ENCODE measurements at regions not wholly inside any gene's neighbourhood (a gene's known extent, or its start where the extent isn't known, plus 50 kb on each side); places are given as distances from the start of the nearest gene placed in this dataset.

DNA sequence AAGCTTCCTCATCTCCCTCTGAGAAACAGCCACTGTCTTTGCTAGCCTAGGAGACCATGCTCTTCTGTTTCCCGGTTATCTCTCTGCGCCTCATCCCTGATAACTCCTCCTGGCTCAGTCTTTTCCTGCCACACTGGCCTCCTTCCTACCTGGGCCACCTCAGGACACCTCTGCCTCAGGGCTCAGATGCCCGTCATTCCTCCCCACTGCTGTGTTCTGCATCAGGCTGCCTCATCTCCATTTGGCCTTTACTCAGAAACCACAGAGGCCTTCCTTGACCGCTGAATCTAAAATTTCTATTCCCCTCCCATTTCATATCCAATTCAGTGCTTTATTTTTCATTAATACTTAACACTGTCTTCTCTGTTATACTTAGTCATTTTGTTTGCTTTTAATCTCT lies 311.0 kb upstream of the RGS6 start:
- TF ChIP-seq, protein P1, sequence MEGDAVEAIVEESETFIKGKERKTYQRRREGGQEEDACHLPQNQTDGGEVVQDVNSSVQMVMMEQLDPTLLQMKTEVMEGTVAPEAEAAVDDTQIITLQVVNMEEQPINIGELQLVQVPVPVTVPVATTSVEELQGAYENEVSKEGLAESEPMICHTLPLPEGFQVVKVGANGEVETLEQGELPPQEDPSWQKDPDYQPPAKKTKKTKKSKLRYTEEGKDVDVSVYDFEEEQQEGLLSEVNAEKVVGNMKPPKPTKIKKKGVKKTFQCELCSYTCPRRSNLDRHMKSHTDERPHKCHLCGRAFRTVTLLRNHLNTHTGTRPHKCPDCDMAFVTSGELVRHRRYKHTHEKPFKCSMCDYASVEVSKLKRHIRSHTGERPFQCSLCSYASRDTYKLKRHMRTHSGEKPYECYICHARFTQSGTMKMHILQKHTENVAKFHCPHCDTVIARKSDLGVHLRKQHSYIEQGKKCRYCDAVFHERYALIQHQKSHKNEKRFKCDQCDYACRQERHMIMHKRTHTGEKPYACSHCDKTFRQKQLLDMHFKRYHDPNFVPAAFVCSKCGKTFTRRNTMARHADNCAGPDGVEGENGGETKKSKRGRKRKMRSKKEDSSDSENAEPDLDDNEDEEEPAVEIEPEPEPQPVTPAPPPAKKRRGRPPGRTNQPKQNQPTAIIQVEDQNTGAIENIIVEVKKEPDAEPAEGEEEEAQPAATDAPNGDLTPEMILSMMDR (IDR thresholded peaks at IDR 0.05): no peak
- TF ChIP-seq EP300 (IDR thresholded peaks at IDR 0.05) (no peak), POLR2A (IDR thresholded peaks at IDR 0.05) (no peak), POLR2AphosphoS5 (IDR thresholded peaks at IDR 0.05) (no peak)
